H1 (cell line): ENCODE measurements at regions not wholly inside any gene's neighbourhood (a gene's known extent, or its start where the extent isn't known, plus 50 kb on each side); places are given as distances from the start of the nearest gene placed in this dataset.

Experiments
- CTCF ChIA-PET: fragments of 300-600 bp; sonication (Branson Sonifier 250); formaldehyde crosslinking; loops from one replicate; lab custom pipeline; 2021; ENCODE audit not compliant: partially characterized antibody; lab: Charles Lee
- POLR2A ChIA-PET: fragments of 300-600 bp; sonication (Branson Sonifier 250); formaldehyde crosslinking; loops from one replicate; lab custom pipeline; 2021; ENCODE audit warnings: inconsistent platforms; ENCODE audit not compliant: partially characterized antibody; lab: Charles Lee
- DNase-seq, 2 experiments: peaks; one replicate each; pipeline versions ENCODE4 v3.0.0 to v3.0.0-alpha.2; 2010 to 2022; ENCODE audit warnings: low spot score in 2 of 2, low read depth in 1 of 2, mixed read lengths in 1 of 2
- FAIRE-seq: peaks from 2 replicates; lab custom pipeline; 2011; peaks lifted over from hg19 to GRCh38; lab: Jason Lieb, UNC
- H2AFZ ChIP-seq: 2 replicates; pipeline ENCODE4 v1.8.1; 2012; ENCODE audit warnings: low read length, inconsistent platforms
- H2AK5ac ChIP-seq: 2 replicates; pipeline ENCODE4 v1.6.1; 2013; ENCODE audit warnings: low read depth, low read length
- H2BK120ac ChIP-seq: replicated peaks from 2 replicates; pipeline ENCODE3; 2013; ENCODE audit warnings: low read depth, low read length, inconsistent platforms
- H2BK12ac ChIP-seq: 2 replicates; pipeline ENCODE4 v1.6.1; 2013; ENCODE audit warnings: low read depth, low read length
- H2BK15ac ChIP-seq: 2 replicates; pipeline ENCODE4 v1.6.1; 2013; ENCODE audit warnings: low read length
- H2BK20ac ChIP-seq: 2 replicates; pipeline ENCODE4 v1.6.1; 2013; ENCODE audit warnings: low read length
- H2BK5ac ChIP-seq: 2 replicates; pipeline ENCODE4 v1.6.1; 2013; ENCODE audit warnings: low read depth, low read length
- H3K14ac ChIP-seq: 2 replicates; pipeline ENCODE4 v1.6.1; 2013; ENCODE audit warnings: inconsistent platforms; ENCODE audit not compliant: insufficient read length
- H3K18ac ChIP-seq: 2 replicates; pipeline ENCODE4 v1.6.1; 2013; ENCODE audit warnings: low read length; ENCODE audit errors: extremely low read depth
- H3K23ac ChIP-seq: 2 replicates; pipeline ENCODE4 v1.6.1; 2013; ENCODE audit warnings: inconsistent platforms; ENCODE audit not compliant: insufficient read length
- H3K23me2 ChIP-seq: 2 replicates; pipeline ENCODE4 v1.6.1; 2013; ENCODE audit warnings: low read depth, low read length
- H3K27ac ChIP-seq: 2 replicates; pipeline ENCODE4 v1.6.1; 2011; ENCODE audit warnings: low read depth, low read length, inconsistent platforms
- H3K27me3 ChIP-seq, 4 experiments: replicated peaks in 1 of 4; 1 replicate in 1 of 4; 2 replicates in 3 of 4; pipeline versions ENCODE4 v1.6.1 to v1.8.1; 2011 to 2013; ENCODE audit warnings: low read length in 3 of 4, mild to moderate bottlenecking in 3 of 4, inconsistent platforms in 2 of 4, mixed read lengths in 2 of 4, moderate library complexity in 1 of 4; ENCODE audit not compliant: control insufficient read depth in 3 of 4, insufficient read depth in 3 of 4; ENCODE audit errors: extremely low read depth in 1 of 4
- H3K36me3 ChIP-seq, 4 experiments: 2 replicates each; pipeline versions ENCODE4 v1.6.1 to v1.8.1; 2011 to 2013; ENCODE audit warnings: mild to moderate bottlenecking in 4 of 4, low read length in 3 of 4, moderate library complexity in 2 of 4, control low read depth in 1 of 4, inconsistent platforms in 1 of 4; ENCODE audit not compliant: insufficient read depth in 4 of 4, control insufficient read depth in 2 of 4
- H3K4ac ChIP-seq: replicated peaks from 2 replicates; pipeline ENCODE3; 2013; ENCODE audit warnings: low read length, low read depth, mixed read lengths, inconsistent platforms; ENCODE audit not compliant: insufficient read length
- H3K4me1 ChIP-seq, 4 experiments: replicated peaks in 1 of 4; 1 replicate in 1 of 4; 2 replicates in 3 of 4; pipeline versions ENCODE4 v1.6.1 to v1.8.1; 2011 to 2013; ENCODE audit warnings: low read length in 3 of 4, inconsistent platforms in 2 of 4, mixed read lengths in 1 of 4; ENCODE audit not compliant: insufficient read depth in 4 of 4, control insufficient read depth in 3 of 4
- H3K4me2 ChIP-seq, 2 experiments: 2 replicates each; pipeline versions ENCODE4 v1.6.1 to v1.8.1; 2011 to 2013; ENCODE audit warnings: low read depth in 2 of 2, low read length in 2 of 2, control low read depth in 1 of 2, inconsistent platforms in 1 of 2, mild to moderate bottlenecking in 1 of 2; ENCODE audit not compliant: insufficient read depth in 1 of 2
- H3K4me3 ChIP-seq, 4 experiments: fragments of 200-600, 300-600 bp in 1 of 4; sonication (generic), shearing (Covaris generic), sonication (Bioruptor Twin) in 1 of 4; 2 replicates each; pipeline versions ENCODE4 v1.5.1 to v1.8.1; 2011 to 2016; ENCODE audit warnings: low read length in 4 of 4, low read depth in 3 of 4, control low read depth in 2 of 4, inconsistent platforms in 2 of 4, mild to moderate bottlenecking in 2 of 4, mixed read lengths in 1 of 4, moderate library complexity in 1 of 4; ENCODE audit not compliant: insufficient read depth in 2 of 4; ENCODE audit errors: extremely low read depth in 1 of 4
- H3K56ac ChIP-seq: replicated peaks from 2 replicates; pipeline ENCODE3; 2013; ENCODE audit warnings: low read depth, mild to moderate bottlenecking, mixed read lengths, low read length, inconsistent platforms; ENCODE audit not compliant: insufficient read length
- H3K79me1 ChIP-seq: 2 replicates; pipeline ENCODE4 v1.6.1; 2013; ENCODE audit warnings: low read depth, low read length, control low read depth
- H3K79me2 ChIP-seq, 2 experiments: 2 replicates each; pipeline versions ENCODE4 v1.6.1 to v1.8.1; 2012 to 2013; ENCODE audit warnings: low read length in 2 of 2, mild to moderate bottlenecking in 2 of 2, inconsistent platforms in 1 of 2; ENCODE audit not compliant: insufficient read depth in 2 of 2, control insufficient read depth in 1 of 2
- H3K9ac ChIP-seq, 4 experiments: replicated peaks in 1 of 4; 1 replicate in 1 of 4; 2 replicates in 3 of 4; pipeline versions ENCODE4 v1.6.1 to v1.8.1; 2011 to 2013; ENCODE audit warnings: low read depth in 3 of 4, low read length in 3 of 4, control low read depth in 2 of 4, mild to moderate bottlenecking in 2 of 4, moderate library complexity in 2 of 4, inconsistent platforms in 1 of 4; ENCODE audit errors: extremely low read depth in 1 of 4
- H3K9me3 ChIP-seq, 2 experiments: 2 replicates each; pipeline versions ENCODE4 v1.6.1 to v1.8.1; 2012 to 2013; ENCODE audit warnings: mild to moderate bottlenecking in 2 of 2, moderate library complexity in 2 of 2, control low read depth in 1 of 2, inconsistent platforms in 1 of 2, low read depth in 1 of 2, low read length in 1 of 2, mixed read lengths in 1 of 2; ENCODE audit not compliant: insufficient read depth in 2 of 2
- H4K20me1 ChIP-seq, 2 experiments: replicated peaks in 1 of 2; 2 replicates each; pipeline versions ENCODE3 to v1.8.1; 2011 to 2013; ENCODE audit warnings: inconsistent platforms in 2 of 2, low read length in 2 of 2, mild to moderate bottlenecking in 1 of 2; ENCODE audit not compliant: insufficient read depth in 2 of 2, control insufficient read depth in 1 of 2
- H4K5ac ChIP-seq: 2 replicates; pipeline ENCODE4 v1.6.1; 2013; ENCODE audit warnings: low read length, low read depth, mixed read lengths, inconsistent platforms; ENCODE audit not compliant: insufficient read length
- H4K8ac ChIP-seq: 2 replicates; pipeline ENCODE4 v1.8.0; 2013; ENCODE audit warnings: mild to moderate bottlenecking, moderate library complexity, low read length, inconsistent platforms; ENCODE audit not compliant: insufficient read depth; ENCODE audit errors: extremely low read depth
- H4K91ac ChIP-seq: replicated peaks from 2 replicates; pipeline ENCODE3; 2013; ENCODE audit warnings: low read length, mixed read lengths, inconsistent platforms; ENCODE audit not compliant: insufficient read length
- FOSL1 ChIP-seq: IDR thresholded peaks from 2 replicates; pipeline ENCODE4 v1.6.1; 2011; ENCODE audit warnings: mild to moderate bottlenecking, low read depth, low read length, moderate library complexity; ENCODE audit not compliant: insufficient read depth
- WGBS, 2 experiments: shearing (Covaris generic) in 1 of 2; methylation state at CpG; one replicate each; pipeline versions ENCODE4 v1.1.6 to v1.1.7; 2013 to 2015; ENCODE audit warnings: low lambda C conversion rate in 2 of 2, mixed read lengths in 2 of 2, inconsistent platforms in 1 of 2, low coverage in 1 of 2, missing lambda C conversion rate in 1 of 2; ENCODE audit not compliant: insufficient replicate concordance in 2 of 2, insufficient coverage in 1 of 2, insufficient read length in 1 of 2; ENCODE audit errors: extremely low coverage in 1 of 2, missing lambda C conversion rate in 1 of 2; 5-methylcytosine and 5-hydroxymethylcytosine counted together

GRCh38 chr18:72324677-72325076, 219.5 kb downstream of the CBLN2 start:
- Histone ChIP-seq H3K56ac (no peak overlapping the region), H3K27me3 (no peaks in the 10 kb centered on the region), H2BK5ac (no peak overlapping the region), H3K18ac (no peak overlapping the region), H4K20me1 (no peaks in the 10 kb centered on the region), H3K14ac (no peak overlapping the region), H3K9me3 (peaks cover 56 to 68% of the 10 kb centered on the region in 2 experiments), H2AFZ (no peak overlapping the region), H3K36me3 (no peaks in the 10 kb centered on the region), H3K27ac (no peak overlapping the region), H2BK15ac (no peak overlapping the region), H3K79me1 (no peaks in the 10 kb centered on the region), H3K4me3 (no peak overlapping the region), H2BK120ac (no peak overlapping the region), H3K9ac (no peak overlapping the region), H3K4ac (no peak overlapping the region), H3K4me1 (no peaks in the 10 kb centered on the region), H4K5ac (no peak overlapping the region), H3K23me2 (no peaks in the 10 kb centered on the region), H4K91ac (no peak overlapping the region), H2AK5ac (no peak overlapping the region), H3K23ac (no peak overlapping the region), H3K79me2 (no peaks in the 10 kb centered on the region), H3K4me2 (no peak overlapping the region), H4K8ac (no peak overlapping the region), H2BK12ac (no peak overlapping the region), H2BK20ac (no peak overlapping the region)
- ChIA-PET POLR2A (no interaction called here), CTCF (no interaction called here)
- DNase-seq: no peak
- no peak for TF ChIP-seq FOSL1
- no peak for FAIRE-seq
- WGBS, 2 experiments: 82% methylated on average over 4 of the region's 4 CpGs; no CpG with 5 or more reads in 1 of the 2 experiments
